Thyroid gland (tissue), 4 donors: ENCODE measurements at regions not wholly inside any gene's neighbourhood (a gene's known extent, or its start where the extent isn't known, plus 50 kb on each side); places are given as distances from the start of the nearest gene placed in this dataset.

Experiments used
- CTCF ChIP-seq, 6 experiments: fragments of 200-600 bp in 3 of 6; fragments of 450-650 bp in 3 of 6; sonication (generic) in 3 of 6; IDR thresholded peaks; one replicate each; pipeline ENCODE4 v1.5.1; 2016 to 2019; ENCODE audit warnings: antibody characterized with exemption in 6 of 6, mild to moderate bottlenecking in 2 of 6, inconsistent platforms in 1 of 6, moderate library complexity in 1 of 6
- POLR2A ChIP-seq, 2 donors: fragments of 450-650 bp; IDR thresholded peaks; one replicate each; pipeline ENCODE4 v1.6.1; 2017; ENCODE audit warnings: antibody characterized with exemption in 2 of 2, mild to moderate bottlenecking in 2 of 2, moderate library complexity in 1 of 2

- no peak for TF ChIP-seq POLR2A (IDR thresholded peaks at IDR 0.05)
- no peak for TF ChIP-seq CTCF (IDR thresholded peaks at IDR 0.05)
Measured at GRCh38 chr16:5671421-5671820, 573.8 kb upstream of the EEF2KMT start.
